IMR-90 (cell line): ENCODE measurements at regions not wholly inside any gene's neighbourhood (a gene's known extent, or its start where the extent isn't known, plus 50 kb on each side); places are given as distances from the start of the nearest gene placed in this dataset.

Experiments used
- ATAC-seq: fragments of 200-7000 bp; cut with Tn5 transposase; 2 replicates; pipeline ENCODE4 v1.9.1; 2020; ENCODE audit warnings: low read depth, mild to moderate bottlenecking, moderate library complexity
- BruUV-seq: library from RNA; stranded (reverse); fragments of 400-500 nt; replicated peaks from 2 replicates; lab custom pipeline; 2021; lab: Mats Ljungman, UMichigan
- CTCF ChIA-PET: fragments of 300-600 bp; formaldehyde crosslinking; extraction: SDS; loops from one replicate; lab custom pipeline; 2021; ENCODE audit warnings: antibody characterized with exemption; lab: Yijun Ruan, JAX
- POLR2A ChIA-PET: fragments of 300-600 bp; sonication (Branson Sonifier 250); formaldehyde crosslinking; loops from one replicate; lab custom pipeline; 2022; ENCODE audit warnings: antibody characterized with exemption; ENCODE audit not compliant: unreplicated experiment; lab: Charles Lee
- DNase-seq: peaks from one replicate; pipeline ENCODE4 v3.0.0; 2013
- H2AFZ ChIP-seq: replicated peaks from 2 replicates; pipeline ENCODE3; 2013; ENCODE audit warnings: low read length, mild to moderate bottlenecking; ENCODE audit not compliant: poor library complexity
- H2AK5ac ChIP-seq: 2 replicates; pipeline ENCODE4 v1.6.1; 2013; ENCODE audit warnings: low read depth, low read length, inconsistent platforms
- H2AK9ac ChIP-seq: replicated peaks from 2 replicates; pipeline ENCODE3; 2013; ENCODE audit warnings: mild to moderate bottlenecking, low read depth, low read length, moderate library complexity; ENCODE audit not compliant: poor library complexity
- H2BK120ac ChIP-seq: 2 replicates; pipeline ENCODE4 v1.6.1; 2013; ENCODE audit warnings: low read depth, low read length, inconsistent platforms
- H2BK15ac ChIP-seq: 3 replicates; pipeline ENCODE4 v1.6.1; 2013; ENCODE audit warnings: low read depth, low read length, inconsistent platforms
- H2BK20ac ChIP-seq: 2 replicates; pipeline ENCODE4 v1.6.1; 2013; ENCODE audit warnings: low read depth, mild to moderate bottlenecking, inconsistent platforms, low read length, moderate library complexity
- H2BK5ac ChIP-seq: 2 replicates; pipeline ENCODE4 v1.6.1; 2013; ENCODE audit warnings: mild to moderate bottlenecking, low read depth, low read length, inconsistent platforms; ENCODE audit not compliant: poor library complexity, severe bottlenecking
- H3K14ac ChIP-seq: replicated peaks from 2 replicates; pipeline ENCODE4 v1.6.1; 2013; ENCODE audit warnings: low read depth, low read length, inconsistent platforms
- H3K18ac ChIP-seq: 2 replicates; pipeline ENCODE4 v1.6.1; 2013; ENCODE audit warnings: low read depth, low read length, control low read depth
- H3K23ac ChIP-seq: 2 replicates; pipeline ENCODE4 v1.6.1; 2013; ENCODE audit warnings: low read depth, low read length, inconsistent platforms
- H3K27ac ChIP-seq: 2 replicates; pipeline ENCODE4 v1.5.1; 2013; ENCODE audit warnings: mild to moderate bottlenecking, control low read depth, low read length; ENCODE audit not compliant: insufficient read depth
- H3K27me3 ChIP-seq: 2 replicates; pipeline ENCODE4 v1.6.1; 2013; ENCODE audit warnings: low read length; ENCODE audit not compliant: control insufficient read depth, insufficient read depth
- H3K36me3 ChIP-seq: 2 replicates; pipeline ENCODE4 v1.6.1; 2013; ENCODE audit warnings: low read length, mixed read lengths; ENCODE audit not compliant: control insufficient read depth, insufficient read depth
- H3K4ac ChIP-seq: 2 replicates; pipeline ENCODE4 v1.6.1; 2013; ENCODE audit warnings: low read depth, low read length, inconsistent platforms
- H3K4me1 ChIP-seq: 2 replicates; pipeline ENCODE4 v1.6.1; 2013; ENCODE audit warnings: low read length, mixed read lengths; ENCODE audit not compliant: control insufficient read depth, insufficient read depth
- H3K4me2 ChIP-seq: 2 replicates; pipeline ENCODE4 v1.6.1; 2013; ENCODE audit warnings: low read depth, mild to moderate bottlenecking, control low read depth, low read length, moderate library complexity
- H3K4me3 ChIP-seq: 2 replicates; pipeline ENCODE4 v1.5.1; 2013; ENCODE audit warnings: low read depth, mild to moderate bottlenecking, control low read depth, low read length, moderate library complexity; ENCODE audit not compliant: insufficient read depth
- H3K56ac ChIP-seq: 2 replicates; pipeline ENCODE4 v1.6.1; 2013; ENCODE audit warnings: low read length, inconsistent platforms; ENCODE audit not compliant: insufficient read depth; ENCODE audit errors: extremely low read depth
- H3K79me1 ChIP-seq, 2 experiments: 2 replicates each; pipeline ENCODE4 v1.6.1; 2013; ENCODE audit warnings: low read length in 2 of 2, inconsistent platforms in 1 of 2, low read depth in 1 of 2
- H3K9ac ChIP-seq: 2 replicates; pipeline ENCODE4 v1.6.1; 2013; ENCODE audit warnings: low read depth, low read length, control low read depth
- H3K9me1 ChIP-seq: 2 replicates; pipeline ENCODE4 v1.6.1; 2013; ENCODE audit warnings: low read length, inconsistent platforms; ENCODE audit not compliant: insufficient read depth
- H3K9me3 ChIP-seq: 2 replicates; pipeline ENCODE4 v1.6.1; 2013; ENCODE audit warnings: low read length; ENCODE audit not compliant: control insufficient read depth, insufficient read depth
- H4K20me1 ChIP-seq: 2 replicates; pipeline ENCODE4 v1.6.1; 2013; ENCODE audit warnings: low read length, inconsistent platforms; ENCODE audit not compliant: insufficient read depth
- H4K5ac ChIP-seq: 2 replicates; pipeline ENCODE4 v1.6.1; 2013; ENCODE audit warnings: mild to moderate bottlenecking, low read depth, low read length, control low read depth
- H4K8ac ChIP-seq, 2 experiments: 2 replicates each; pipeline ENCODE4 v1.6.1; 2013; ENCODE audit warnings: low read depth in 2 of 2, low read length in 2 of 2, control low read depth in 1 of 2, inconsistent platforms in 1 of 2
- H4K91ac ChIP-seq: 2 replicates; pipeline ENCODE4 v1.6.1; 2013; ENCODE audit warnings: low read depth, low read length, inconsistent platforms; ENCODE audit not compliant: insufficient read depth
- ELK1 ChIP-seq: fragments of 150-350 bp; IDR thresholded peaks from 2 replicates; pipeline ENCODE4 v1.6.1; 2016; ENCODE audit warnings: low read depth, mild to moderate bottlenecking, low read length, moderate library complexity, borderline replicate concordance
- MXI1 ChIP-seq: IDR thresholded peaks from 2 replicates; pipeline ENCODE4 v1.6.1; 2012; ENCODE audit warnings: low read depth, mild to moderate bottlenecking, low read length, moderate library complexity, borderline replicate concordance
- WGBS, 2 experiments: methylation state at CpG; one replicate each; pipeline versions ENCODE4 v1.1.5 to v1.1.7; 2013; ENCODE audit warnings: missing lambda C conversion rate in 2 of 2; ENCODE audit not compliant: insufficient read length in 1 of 2; ENCODE audit errors: extremely low coverage in 2 of 2; 5-methylcytosine and 5-hydroxymethylcytosine counted together
- dilution Hi-C: fragments of 300-500 bp; cut with HindIII; formaldehyde crosslinking; loops from one replicate; pipeline ENCODE4 v1.14.3; 2018; ENCODE audit warnings: low sequenced_read_pairs; ENCODE audit not compliant: unreplicated experiment
- in situ Hi-C: fragments of 300-500 bp; cut with MboI; formaldehyde crosslinking; loops from 3 replicates; pipeline ENCODE4 v1.14.3; 2019; ENCODE audit warnings: low sequenced_read_pairs, inconsistent platforms, mixed read lengths
- intact Hi-C: fragments of 100-400 bp; cut with micrococcal nuclease; formaldehyde crosslinking; loops from 2 replicates; pipeline ENCODE4 v1.10.0; 2022
- TF ChIP-seq, protein P1 (sequence below): fragments of 150-350 bp; IDR thresholded peaks from 2 replicates; pipeline ENCODE4 v1.6.1; 2017; ENCODE audit warnings: mild to moderate bottlenecking, antibody characterized with exemption, low read length, low read depth

GRCh38 chr10:129074939-129075338 is 392.1 kb upstream of the MGMT start:
- no peak overlapping the region for H2BK5ac ChIP-seq

More at GRCh38 chr10:129074939-129075338, 392.1 kb upstream of the MGMT start:
- Histone ChIP-seq H3K9me3 (peaks cover 7% of the 10 kb centered on the region; the same call in 1 of the 2 replicates), H3K14ac (no peak overlapping the region), H2BK20ac (no peak overlapping the region), H2BK120ac (no peak overlapping the region), H3K4me1 (no peaks in the 10 kb centered on the region), H3K36me3 (no peaks in the 10 kb centered on the region), H4K8ac (no peak overlapping the region), H2AK5ac (no peak overlapping the region), H3K4me2 (no peak overlapping the region), H3K4me3 (no peak overlapping the region), H3K4ac (no peak overlapping the region), H3K9ac (no peak overlapping the region), H2AFZ (no peak overlapping the region), H4K20me1 (no peaks in the 10 kb centered on the region), H3K27ac (no peak overlapping the region), H3K23ac (no peak overlapping the region), H3K56ac (no peak overlapping the region), H3K9me1 (no peaks in the 10 kb centered on the region), H4K5ac (no peak overlapping the region), H3K79me1 (no peaks in the 10 kb centered on the region), H4K91ac (no peak overlapping the region), H3K18ac (no peak overlapping the region), H2AK9ac (no peak overlapping the region), H3K27me3 (no peaks in the 10 kb centered on the region), H2BK15ac (no peak overlapping the region)
- CTCF ChIA-PET: no interaction called here
- in situ Hi-C loops (no loop called here), intact Hi-C loops (no loop called here), dilution Hi-C loops (no loop called here)
- no CpG with 5 or more reads among the region's 3 CpGs for WGBS, 2 experiments
- BruUV-seq: no TSS peak
- TF ChIP-seq, protein P1, sequence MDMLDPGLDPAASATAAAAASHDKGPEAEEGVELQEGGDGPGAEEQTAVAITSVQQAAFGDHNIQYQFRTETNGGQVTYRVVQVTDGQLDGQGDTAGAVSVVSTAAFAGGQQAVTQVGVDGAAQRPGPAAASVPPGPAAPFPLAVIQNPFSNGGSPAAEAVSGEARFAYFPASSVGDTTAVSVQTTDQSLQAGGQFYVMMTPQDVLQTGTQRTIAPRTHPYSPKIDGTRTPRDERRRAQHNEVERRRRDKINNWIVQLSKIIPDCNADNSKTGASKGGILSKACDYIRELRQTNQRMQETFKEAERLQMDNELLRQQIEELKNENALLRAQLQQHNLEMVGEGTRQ: no peak
- TF ChIP-seq MXI1 (no peak), ELK1 (no peak)
- POLR2A ChIA-PET: no interaction called here
- ATAC-seq (no peak), DNase-seq (no peak)
